Activated T-helper 9 cell treated with anti-CD3 and anti-CD28 coated beads, Interleukin-2, amount 50 U/mL, for 16 hours (primary cell): ENCODE measurements at regions not wholly inside any gene's neighbourhood (a gene's known extent, or its start where the extent isn't known, plus 50 kb on each side); places are given as distances from the start of the nearest gene placed in this dataset.
"Not testable (repeated sequence)": the region's sequence is repeated elsewhere in the genome, so short reads cannot be mapped to it uniquely, and the experiment has no call there.

Source experiments
- DNase-seq: peaks from one replicate; pipeline ENCODE4 v3.0.0-alpha.2; 2020; ENCODE audit warnings: low read depth

DNA sequence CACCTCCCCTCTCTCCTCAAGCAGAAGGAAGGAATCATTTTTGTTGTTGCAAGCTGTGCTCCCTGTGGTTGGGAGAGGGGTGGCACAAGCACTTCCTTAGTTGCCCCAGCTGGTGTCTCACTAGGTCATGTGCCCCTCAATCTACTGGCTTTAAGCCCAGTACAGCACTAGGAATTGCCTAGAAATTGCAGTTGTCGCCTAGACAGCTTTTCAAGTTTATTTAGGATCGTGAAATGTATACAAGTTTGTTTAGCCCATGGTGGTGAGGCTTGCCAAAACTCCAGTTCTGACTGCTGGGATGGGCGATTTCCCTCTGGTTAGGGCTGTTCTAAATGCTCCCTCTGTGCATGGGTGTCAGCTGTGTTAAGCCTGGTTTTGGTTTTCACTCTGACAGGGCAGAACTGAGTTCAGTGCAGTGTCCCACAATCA, 126.8 kb upstream of the ZNF644 start:
- DNase-seq, result no peak

DNA sequence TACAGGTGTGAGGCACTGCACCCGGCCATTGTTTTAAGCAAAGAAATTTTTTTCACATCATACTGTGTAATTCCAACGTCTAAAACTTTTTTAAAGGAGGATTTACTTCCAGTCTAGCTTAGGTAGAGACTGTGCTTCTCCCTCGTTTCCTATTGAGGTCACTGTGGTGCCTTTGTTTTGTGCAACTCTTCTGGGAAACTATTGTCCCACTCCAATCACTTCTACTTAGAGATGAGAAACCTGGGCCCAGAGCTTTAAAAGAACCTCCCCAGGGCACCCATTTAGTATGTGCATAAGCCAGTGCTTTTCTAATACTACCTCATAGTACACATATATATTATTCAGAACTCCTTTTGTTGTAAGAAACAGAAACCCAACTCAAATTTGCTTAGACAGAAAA, 120.0 kb upstream of the ZNF644 start:
- no peak for DNase-seq

DNA sequence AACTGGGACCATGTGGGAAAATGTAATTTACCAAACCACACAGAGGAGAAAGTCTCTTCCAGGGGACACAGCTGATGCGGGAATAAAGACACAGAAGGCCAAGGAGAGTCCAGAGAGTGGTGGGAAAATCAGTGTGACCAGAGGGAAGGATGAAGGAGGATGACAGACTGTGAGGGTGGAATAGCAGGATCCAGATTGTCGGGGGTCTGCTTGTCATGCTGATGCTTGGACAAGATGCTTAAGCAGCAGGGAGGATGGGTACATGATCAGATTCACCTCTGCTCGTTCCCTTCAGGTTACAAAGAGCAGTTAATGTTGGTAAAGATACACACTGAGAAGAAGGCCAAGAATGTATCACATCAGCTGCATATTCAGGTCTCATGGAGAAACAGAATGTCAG, 117.1 kb upstream of the ZNF644 start:
- no peak for DNase-seq

DNA sequence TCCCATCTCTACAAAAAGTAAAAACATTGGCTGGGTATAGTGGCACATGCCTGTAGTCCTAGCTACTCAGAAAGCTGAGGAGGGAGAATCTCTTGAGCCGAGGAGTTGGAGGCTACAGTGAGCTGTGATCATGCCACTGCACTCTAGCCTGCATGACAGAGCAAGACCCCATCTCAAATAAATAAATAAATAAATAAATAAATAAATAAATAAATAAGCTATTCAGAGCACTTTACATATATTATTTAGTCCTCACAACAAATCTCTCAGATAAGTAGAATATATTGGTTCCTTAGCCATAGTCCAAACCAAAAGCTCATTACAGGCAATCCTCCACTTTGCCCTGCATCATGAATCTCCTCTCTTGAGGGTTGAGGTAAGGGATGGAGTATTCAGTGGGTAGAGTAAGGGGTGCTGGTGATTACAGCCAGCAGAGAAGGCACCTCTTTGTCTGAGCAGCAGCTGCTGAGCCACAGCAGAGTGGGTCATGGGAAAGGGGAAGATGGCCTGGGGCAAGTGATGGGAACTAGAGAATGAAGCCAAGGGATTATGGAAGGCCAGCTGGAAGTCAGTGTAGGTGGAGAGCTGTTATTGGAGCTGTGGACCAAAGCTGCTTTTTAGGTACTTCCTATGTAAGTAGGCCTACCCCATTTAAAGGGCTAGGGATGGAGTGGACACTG, 115.5 kb upstream of the ZNF644 start:
- DNase-seq, result no peak

DNA sequence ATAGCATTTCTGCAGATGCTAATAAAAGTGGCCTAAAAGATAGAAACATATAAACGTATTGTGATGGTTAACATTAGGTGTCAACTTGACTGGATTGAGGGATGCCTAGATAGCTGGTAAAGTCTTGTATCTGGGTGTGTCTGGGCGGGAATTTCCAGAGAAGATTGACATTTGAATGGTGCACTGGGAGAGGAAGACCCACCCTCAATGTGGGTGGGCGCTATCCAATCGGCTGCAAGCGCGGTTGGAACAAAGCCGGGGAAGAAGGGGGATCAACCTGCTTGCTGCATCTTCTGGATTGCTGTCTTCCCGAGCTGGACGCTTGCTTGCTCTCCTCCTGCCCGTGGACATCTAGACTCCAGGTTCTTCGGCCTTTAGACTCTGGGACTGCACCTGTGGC, 114.0 kb upstream of the ZNF644 start:
- no peak for DNase-seq

DNA sequence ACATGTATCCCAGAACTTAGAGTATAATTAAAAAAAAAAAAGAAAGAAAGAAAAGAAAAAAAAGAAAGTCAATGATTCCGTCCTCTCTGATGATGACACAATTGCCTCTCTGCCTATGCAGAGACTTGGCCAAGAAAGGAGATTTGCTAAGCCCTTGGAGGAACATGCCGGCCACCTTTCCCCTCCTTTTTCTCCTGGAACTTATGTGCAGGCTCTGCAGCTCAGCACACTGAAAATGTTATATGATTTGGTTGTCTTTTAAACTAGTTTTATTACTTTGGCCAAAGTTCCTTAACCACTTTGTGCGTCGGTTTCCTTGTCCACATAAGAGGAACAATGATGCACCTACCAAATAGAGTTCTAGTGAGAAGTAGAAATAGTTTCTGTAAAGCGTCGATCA, 111.4 kb upstream of the ZNF644 start:
- DNase-seq, result no peak

DNA sequence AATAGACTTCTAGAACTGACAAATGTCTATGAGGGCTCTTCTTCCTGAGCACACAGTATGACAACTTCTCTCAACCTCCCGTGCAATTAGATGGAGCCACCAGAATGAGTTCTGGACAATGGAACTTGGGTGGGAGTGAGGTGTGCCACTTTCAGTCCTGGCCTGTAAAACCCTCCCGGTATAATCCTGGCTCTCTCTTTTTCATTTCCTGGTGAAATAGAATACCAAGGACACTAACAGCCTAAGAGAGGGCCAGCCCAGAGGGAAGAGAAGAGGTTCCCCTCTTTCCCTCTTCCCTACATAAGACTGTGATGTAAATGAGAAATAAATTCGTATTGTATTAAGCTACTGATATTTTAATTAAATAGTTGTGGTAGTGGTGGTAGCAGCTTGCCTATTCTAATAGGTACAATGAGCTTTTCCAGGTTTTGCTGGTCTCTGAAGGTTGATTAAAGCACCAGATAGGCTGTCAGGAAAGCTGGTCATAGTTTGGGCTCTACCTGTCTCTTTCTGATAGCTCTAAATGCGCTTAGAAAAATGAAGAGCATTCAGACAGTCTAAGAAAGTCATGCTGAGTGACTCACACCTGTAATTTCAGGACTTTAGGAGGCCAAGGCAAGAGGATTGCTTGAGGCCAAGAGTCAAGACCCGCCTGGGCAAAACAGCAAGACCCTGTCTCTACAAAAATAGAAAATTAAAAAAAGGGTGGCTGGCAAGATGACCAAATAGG, 108.6 kb upstream of the ZNF644 start:
- no peak for DNase-seq

DNA sequence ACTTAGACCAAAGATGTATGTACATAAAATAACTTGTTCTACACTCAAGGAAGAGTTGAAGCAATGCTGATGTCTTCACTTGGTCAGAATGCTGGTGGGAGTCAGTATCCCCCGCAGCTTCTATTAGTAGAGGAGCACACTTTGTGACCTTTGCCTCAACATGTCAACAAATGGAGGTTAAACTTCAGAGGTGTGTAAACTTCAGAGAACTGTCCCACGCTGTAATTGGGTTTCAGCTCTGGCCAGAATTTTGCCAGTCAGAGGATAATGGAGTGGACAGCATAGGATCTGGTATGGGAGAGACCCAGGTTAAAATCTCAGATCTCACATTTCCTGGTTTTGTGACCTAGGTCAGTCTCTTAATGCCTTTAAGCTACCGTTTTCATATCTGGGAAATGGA, 107.6 kb upstream of the ZNF644 start:
- DNase-seq, result no peak

DNA sequence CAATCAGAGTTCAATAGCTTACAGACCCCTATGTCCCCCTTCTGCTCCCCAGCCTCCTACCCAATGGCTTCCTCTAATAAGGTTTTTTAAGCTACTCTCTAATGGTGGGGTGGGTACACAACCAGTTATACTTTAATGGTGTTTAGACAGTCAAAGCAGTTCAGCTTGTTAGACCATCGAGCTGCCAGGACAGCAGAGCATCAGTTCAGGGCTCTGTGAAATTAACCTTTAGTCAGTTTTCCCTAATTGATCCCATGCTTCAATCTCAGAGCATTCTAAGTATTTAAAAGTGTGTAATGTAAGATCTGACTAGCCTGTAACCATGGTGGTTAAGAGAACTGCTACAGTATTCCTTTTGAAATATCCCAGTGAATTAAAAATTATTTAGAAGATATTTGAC, 107.2 kb upstream of the ZNF644 start:
- no peak for DNase-seq

DNA sequence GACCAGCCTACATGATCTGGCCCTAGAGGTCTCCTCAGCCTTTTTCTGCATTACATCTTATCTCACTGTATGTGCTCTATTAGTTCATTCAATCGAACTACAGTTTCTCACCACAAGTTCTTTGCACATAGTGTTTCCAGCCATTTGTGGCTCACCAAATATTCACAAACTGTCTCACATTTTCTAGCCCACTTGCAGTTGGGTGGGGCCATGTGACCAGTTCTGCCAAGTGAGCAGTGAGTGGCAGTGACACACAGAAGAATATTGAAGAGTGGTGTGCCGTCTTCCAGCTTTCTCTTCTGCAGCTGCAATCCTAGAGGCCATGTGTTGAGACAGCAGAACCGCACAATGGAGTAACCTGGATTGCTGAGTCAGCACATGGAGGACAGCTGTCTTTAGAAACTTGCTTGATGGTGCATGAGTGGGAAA, 103.2 kb upstream of the ZNF644 start:
- no peak for DNase-seq

DNA sequence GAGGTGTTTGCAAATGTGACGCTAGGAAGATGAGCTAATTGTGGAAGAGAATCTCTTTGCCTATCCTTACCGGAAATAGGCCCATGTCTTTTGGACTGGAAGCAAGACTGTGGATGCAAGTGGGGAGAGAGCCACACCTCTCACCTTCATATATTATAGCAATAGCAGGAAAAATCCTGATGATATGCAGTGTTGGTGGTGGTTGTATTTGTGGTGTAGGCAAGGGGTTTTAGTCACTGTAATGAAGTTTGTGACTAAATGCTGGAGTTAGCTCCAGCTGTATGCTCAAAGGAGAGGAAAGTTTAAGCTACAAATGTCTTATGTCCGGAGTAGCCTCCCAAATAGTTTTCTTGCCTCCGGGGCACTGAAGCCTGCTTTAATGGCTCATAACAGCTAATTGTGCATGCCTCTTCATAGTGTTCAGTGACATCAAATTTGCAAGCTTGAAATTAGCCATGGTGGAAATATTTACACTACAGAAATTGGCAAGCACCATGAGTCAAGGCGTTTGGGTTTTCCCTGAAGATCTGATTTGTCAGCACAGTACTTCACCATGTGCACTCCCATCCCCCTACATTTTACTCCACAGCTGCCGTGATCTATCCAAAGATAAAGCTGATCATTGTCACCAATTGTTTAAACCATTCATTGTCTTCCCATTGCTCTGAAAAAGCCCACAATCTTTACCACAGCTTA, 102.6 kb upstream of the ZNF644 start:
- no peak for DNase-seq

DNA sequence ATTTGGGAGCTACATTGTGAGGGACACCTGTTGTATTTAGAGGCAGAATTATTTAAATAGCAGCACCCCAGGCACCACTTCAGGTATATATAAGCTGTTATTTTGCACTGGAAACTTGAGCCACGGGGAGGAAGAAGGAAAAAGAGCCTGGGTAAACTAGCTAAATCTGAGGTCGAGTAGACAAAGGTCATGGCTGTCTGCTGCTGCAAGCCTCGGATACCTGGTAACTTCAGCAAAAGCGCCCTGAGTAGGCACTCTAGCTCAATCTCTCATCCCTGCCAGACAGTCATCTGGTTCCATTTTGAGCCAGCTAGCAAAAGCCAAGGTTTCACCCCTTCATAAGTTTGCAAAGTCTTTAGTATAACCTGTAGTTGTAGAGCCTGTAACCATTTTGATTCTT, 101.9 kb upstream of the ZNF644 start:
- no peak for DNase-seq

DNA sequence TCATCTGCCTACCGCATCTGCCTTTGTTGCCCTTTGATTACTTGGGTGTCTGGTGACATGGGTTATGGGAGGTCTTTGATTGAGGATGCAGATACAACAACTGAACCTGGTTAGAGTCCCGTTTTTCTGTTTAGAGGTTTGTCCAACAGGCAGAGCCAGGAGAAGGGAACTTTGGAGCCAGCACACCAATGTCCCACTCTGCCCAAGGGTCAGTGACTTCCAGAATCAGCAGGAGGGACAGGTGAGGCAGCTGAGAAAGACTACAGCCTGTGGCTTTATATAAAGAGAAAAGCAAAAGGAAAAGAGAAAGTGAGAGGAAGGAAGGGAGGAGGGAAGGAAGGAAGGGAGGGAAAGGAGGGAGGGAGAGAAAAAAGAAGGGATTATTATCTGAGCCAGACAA, 101.5 kb upstream of the ZNF644 start:
- DNase-seq, result no peak

DNA sequence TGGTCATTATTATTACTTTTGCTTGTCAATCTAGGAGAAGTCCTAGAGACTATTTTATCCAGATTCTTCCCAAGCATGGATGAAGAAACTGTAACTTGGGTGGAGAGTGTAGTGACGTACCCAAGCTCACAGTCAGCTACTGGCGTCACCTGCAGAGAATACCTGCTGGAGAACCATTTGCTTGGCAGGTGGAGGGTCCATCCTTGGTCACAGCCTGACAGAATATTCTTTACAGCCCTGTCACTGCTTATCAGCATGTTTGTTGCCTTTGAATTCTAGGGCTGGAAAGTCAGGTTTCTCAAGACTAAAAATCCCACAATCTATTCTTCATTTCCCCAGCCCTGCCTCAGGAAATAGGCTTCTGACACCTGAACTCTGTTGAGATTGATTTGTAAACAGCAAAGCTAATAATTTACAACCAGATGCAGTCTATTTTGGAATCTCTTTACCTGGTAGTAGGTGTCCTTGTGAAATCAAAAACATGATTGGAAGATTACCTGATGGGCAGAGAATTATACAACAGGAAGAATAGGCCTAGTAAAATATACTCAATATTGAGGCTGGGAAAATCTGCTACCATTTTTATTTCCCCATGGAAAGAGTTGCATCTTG, 100.4 kb upstream of the ZNF644 start:
- no peak for DNase-seq

DNA sequence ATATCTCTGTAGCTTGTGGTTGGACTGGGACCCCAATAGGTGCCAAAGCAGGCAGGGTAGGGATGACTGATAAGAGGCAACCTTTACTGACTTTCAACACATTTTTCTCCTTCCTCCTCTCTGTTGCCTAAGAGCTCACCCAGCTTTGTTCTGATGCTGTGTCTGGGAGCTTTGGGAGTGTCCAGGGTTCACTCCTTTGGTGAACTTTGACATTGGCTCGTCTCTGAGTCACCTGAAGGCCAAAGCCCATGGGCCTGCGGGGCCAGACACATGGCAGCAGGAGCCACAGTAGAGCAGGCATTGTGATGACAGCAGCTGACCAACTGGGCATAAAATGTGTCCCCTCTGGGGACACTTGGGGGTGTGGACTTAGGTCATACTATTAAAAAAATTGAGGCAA, 99.5 kb upstream of the ZNF644 start:
- DNase-seq, result no peak

DNA sequence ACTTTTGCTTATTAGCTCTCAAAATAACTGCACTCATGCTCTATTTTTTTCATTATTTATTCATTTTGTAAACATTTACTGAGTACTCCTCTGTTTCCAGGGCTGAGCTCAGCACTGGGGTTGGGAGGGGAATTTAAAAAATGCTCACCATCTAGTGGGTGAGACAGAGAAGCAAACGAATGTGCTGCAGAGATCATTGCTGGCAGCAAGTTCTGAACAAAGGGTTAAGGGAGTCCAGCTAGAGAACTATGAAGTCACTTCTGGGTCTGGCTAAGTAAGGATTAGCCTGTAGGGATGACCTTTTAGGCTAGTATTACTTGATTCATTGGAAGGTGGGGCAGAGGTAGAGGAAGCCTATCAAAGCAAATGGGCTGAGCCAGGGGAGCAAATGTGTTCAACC, 99.1 kb upstream of the ZNF644 start:
- DNase-seq, result no peak

DNA sequence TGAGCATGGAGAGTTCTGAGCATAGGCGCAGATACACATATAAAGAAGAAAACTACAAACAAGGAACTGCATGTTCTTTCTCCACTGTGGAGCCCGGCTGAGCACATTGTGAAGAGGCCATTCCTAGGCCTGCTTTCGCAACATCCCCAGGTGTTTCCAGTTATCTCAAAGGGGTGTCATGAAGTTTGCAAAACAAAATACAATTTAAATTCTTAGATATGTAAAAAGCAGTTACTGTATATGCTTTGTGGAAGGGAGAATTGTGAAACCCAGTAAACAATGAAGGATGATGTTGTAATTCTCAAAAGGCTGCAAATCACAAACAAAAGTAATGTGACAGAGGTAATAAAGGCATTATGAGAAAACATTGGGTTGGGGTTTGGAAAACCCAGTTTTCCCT, 98.6 kb upstream of the ZNF644 start:
- no peak for DNase-seq

DNA sequence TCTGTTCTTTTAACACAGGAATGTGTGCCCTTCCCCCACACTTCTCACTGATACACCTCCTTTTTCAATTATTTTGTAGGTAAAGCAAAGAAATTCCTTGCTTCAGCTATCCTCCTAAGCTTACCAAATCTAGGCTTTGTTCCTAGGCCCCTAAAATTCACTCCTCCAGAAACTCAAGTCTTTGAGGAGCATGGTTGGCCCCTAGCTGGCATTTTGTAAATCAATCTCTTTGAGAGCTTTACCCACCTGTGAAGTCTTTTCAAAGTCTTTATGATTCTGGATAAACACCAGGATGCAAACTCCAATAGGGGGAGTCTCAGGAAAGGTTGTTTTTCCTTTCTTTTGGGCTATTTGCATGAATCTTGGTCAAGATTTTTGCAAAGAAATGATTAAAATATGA, 82.9 kb upstream of the ZNF644 start:
- no peak for DNase-seq

DNA sequence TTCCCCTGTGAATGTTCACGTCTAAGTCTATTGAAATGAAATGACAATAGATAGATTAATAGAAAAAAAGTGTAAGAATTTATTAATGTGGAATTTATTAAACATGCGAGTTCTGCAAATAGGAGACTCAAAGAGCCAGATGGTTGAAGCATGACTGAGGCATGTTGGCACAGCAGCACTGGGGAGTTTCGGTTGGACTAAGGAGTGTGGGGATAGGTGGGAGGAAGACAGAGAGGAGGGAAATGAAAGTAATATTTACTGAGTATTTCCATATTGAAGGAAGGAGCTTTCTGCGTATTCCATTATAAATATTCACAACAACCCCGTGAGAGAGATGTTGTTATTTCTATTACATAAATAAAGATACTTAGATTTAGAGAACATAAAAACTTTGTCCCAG, 79.5 kb upstream of the ZNF644 start:
- DNase-seq, result no peak

DNA sequence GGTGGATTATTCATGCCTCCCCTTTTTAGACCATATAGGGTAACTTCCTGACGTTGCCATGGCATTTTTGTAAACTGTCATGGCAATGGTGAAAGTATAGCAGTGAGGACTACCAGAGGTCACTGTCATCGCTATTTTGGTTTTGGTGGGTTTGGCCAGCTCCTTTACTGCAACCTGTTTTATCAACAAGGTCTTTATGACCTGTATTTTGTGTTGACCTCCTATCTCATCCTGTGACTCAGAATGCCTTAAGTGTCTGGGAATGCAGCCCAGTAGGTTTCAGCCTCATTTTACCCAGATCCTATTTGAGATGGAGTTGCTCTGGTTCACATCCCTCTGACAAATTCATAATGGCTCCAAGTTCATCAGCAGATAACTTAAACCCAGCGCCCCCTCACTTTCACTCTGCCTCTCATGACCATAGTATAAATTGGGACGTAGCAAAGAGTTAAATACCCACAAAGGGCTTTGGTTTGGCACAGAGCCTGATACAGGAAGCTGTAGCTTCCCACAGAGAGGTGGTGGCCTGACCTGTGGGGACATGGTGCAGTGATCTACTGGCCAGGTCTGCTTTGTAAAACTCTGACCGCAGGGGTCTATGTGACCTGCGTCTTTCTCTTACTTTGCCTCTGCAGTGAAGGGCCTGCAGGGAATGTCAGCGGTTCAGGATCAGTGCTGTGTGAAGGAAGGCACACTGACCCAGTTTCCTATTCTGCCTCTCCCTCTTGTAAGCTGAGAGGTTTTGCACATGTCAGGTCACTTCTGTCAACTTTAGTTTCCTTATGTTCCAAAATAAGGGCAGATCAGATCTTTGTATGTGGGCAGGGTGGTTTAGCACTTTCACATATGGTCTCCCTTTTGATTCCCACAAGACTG, 78.1 kb upstream of the ZNF644 start:
- DNase-seq, result no peak

DNA sequence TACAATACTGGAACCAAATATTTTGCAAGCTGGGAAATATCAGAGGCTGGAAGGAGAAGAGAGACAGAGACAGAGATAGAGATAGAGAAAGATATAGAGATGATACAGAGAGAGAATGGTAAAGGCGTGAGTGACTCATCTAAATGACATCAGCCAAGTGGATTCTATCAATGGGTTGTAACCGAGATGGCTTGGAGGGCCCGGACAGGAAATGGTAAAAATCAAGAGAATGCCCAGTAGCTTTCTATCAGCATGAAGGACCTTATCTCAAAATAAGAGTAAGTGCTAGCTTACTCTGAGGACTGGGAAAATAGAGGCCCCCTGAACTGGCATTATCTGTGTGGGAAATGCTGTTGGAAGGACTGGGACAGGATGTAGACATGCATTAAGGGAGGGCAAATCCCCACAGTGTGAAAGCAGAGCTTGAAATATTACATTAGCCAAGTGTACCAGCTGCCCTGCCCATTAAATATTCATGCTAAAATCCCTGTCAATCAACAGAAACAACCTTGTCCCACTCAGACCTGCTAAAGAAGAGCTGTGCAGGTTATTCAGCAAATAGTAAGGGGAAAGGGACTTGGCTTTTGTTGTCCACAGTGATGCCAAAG, 76.6 kb upstream of the ZNF644 start:
- no peak for DNase-seq

DNA sequence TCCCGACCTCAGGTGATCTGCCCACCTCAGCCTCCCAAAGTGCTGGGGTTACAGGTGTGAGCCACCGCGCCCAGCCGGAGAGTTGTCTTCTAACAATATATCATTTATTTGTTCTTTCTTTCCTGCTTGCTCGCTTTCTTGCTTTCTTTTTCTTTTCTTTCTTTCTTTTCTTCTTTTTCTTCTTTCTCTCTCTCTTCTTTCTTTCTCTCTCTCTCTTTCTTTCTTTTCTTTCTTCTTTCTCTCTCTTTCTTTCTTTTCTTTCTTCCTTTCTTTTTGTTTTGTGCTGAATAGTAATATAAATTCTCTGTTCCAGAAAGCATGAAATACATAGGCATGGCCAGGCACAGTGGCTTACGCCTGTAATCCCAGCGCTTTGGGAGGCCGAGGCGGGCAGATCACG, 73.5 kb upstream of the ZNF644 start:
- DNase-seq, result not testable (repeated sequence)
